Subcutaneous abdominal adipose tissue (tissue), 5 donors: ENCODE measurements at regions not wholly inside any gene's neighbourhood (a gene's known extent, or its start where the extent isn't known, plus 50 kb on each side); places are given as distances from the start of the nearest gene placed in this dataset.

Experiments used
- H3K27ac ChIP-seq: one replicate; pipeline ENCODE4 v1.7.0; 2013; ENCODE audit warnings: low read depth, mild to moderate bottlenecking, inconsistent platforms, low read length, moderate library complexity
- H3K27me3 ChIP-seq, 5 donors: one replicate each; pipeline ENCODE4 v1.7.0; 2013; ENCODE audit warnings: low read length in 5 of 5, inconsistent platforms in 1 of 5; ENCODE audit not compliant: control insufficient read depth in 5 of 5, insufficient read depth in 4 of 5
- H3K36me3 ChIP-seq, 5 donors: one replicate each; pipeline ENCODE4 v1.7.0; 2013; ENCODE audit warnings: low read length in 5 of 5; ENCODE audit not compliant: control insufficient read depth in 5 of 5, insufficient read depth in 5 of 5
- H3K4me1 ChIP-seq, 5 donors: one replicate each; pipeline ENCODE4 v1.7.0; 2013; ENCODE audit warnings: low read length in 5 of 5, mild to moderate bottlenecking in 3 of 5, moderate library complexity in 1 of 5; ENCODE audit not compliant: control insufficient read depth in 5 of 5, insufficient read depth in 5 of 5
- H3K4me3 ChIP-seq, 5 donors: one replicate each; pipeline ENCODE4 v1.7.0; 2013; ENCODE audit warnings: low read length in 5 of 5, low read depth in 1 of 5
- H3K9ac ChIP-seq, 5 donors: one replicate each; pipeline ENCODE4 v1.7.0; 2013; ENCODE audit warnings: low read length in 5 of 5, mild to moderate bottlenecking in 4 of 5, moderate library complexity in 3 of 5
- H3K9me3 ChIP-seq, 5 donors: one replicate each; pipeline ENCODE4 v1.7.0; 2013; ENCODE audit warnings: low read length in 5 of 5; ENCODE audit not compliant: control insufficient read depth in 5 of 5
- donor health status: healthy.
- donor health status: healthy.
- donor health status: healthy.
- donor health status: healthy.
- donor health status: healthy.

DNA sequence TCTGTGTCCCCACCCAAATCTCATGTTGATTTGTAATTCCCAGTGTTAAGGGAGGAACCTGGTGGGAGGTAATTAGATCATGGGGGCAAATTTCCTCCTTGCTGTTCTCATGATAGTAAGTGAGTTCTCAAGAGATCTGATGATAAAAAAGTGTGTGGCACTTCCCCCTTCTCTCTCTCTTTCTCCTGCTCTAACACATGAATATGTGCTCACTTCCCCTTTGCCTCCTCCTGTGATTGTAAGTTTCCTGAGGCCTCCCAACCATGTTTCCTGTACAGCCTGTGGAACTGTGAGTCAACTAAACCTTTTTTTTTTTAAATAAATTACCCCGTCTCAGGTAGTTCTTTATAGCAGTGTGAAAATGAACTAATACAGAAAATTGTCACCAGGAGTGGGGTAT is 380.0 kb downstream of the MEIS1 start:
- no peak overlapping the region for H3K27ac ChIP-seq
- no peak overlapping the region for H3K4me3 ChIP-seq
- H3K9me3 ChIP-seq: peaks cover 0 to 9% (median 3%) of the 10 kb centered on the region in 5 donors
- no peak overlapping the region for H3K9ac ChIP-seq
- no peaks in the 10 kb centered on the region for H3K4me1 ChIP-seq
- no peaks in the 10 kb centered on the region for H3K36me3 ChIP-seq
- H3K27me3 ChIP-seq: no peaks in the 10 kb centered on the region

DNA sequence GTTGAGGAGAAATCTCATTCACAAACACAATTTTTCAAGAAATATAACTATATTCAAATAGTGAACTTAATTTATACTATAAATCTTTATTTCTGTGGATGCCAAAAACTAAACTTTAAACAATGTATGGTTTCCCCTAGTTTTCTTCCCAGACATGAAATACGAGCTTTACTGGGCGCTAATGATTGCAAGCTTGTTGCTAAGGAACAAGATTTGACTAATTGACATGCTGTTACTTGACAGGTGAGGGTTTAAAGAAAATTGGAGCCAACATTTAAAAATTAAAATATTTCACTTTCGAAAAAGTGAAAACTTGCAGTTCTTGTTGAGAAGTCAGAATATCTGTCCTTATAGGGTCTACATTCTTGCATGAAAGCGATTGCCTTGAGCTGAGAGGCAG is 381.0 kb downstream of the MEIS1 start:
- no peak overlapping the region for H3K27ac ChIP-seq
- no peak overlapping the region for H3K4me3 ChIP-seq
- H3K4me1 ChIP-seq: no peaks in the 10 kb centered on the region
- H3K36me3 ChIP-seq: no peaks in the 10 kb centered on the region
- no peak overlapping the region for H3K9ac ChIP-seq
- H3K9me3 ChIP-seq: peaks cover 0 to 9% (median 4%) of the 10 kb centered on the region in 5 donors
- H3K27me3 ChIP-seq: no peaks in the 10 kb centered on the region

DNA sequence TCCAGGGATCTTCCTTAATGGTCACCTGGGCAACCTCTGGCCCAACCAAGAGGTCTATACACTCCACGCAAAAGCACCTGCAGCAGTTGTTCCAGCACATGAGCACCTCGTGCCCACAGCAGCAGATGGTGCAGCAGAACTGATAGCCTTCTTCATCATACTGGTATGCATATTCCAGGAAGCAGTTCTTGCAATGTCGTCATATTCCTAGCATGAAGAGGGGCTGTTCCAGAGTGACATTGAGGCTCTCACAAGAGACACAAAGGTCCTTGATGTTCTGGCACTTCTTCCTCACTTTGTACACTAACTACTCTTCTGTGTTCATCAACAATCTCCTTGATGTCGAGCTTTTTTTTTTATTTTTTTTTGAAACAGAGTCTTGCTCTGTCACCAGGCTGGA is 386.2 kb downstream of the MEIS1 start:
- no peak overlapping the region for H3K9ac ChIP-seq
- no peaks in the 10 kb centered on the region for H3K36me3 ChIP-seq
- H3K27ac ChIP-seq: no peak overlapping the region
- H3K4me1 ChIP-seq: no peaks in the 10 kb centered on the region
- peaks cover 0 to 9% (median 4%) of the 10 kb centered on the region in 5 donors for H3K9me3 ChIP-seq
- H3K4me3 ChIP-seq: no peak overlapping the region
- no peaks in the 10 kb centered on the region for H3K27me3 ChIP-seq

DNA sequence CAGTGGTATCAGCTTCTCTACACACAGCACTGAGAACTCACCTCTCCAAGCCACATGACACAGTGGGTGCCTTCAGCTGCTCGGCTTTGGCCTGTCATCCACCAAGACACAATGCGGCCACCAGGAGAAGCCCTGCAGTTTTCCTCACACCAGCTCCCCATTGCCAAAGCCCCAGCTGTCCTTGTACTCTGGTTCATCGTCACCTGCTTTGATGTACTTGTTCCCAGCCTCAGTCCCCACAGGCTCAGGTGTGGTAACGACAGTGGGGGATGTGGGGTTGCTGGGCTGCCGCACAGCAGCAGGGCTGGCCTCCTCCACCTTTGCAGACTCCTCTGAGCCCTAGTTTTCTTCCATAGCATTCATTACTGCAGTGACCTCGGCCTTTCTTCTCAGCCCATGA is 387.3 kb downstream of the MEIS1 start:
- Histone ChIP-seq H3K27me3 (no peaks in the 10 kb centered on the region), H3K36me3 (no peaks in the 10 kb centered on the region), H3K27ac (no peak overlapping the region), H3K4me3 (no peak overlapping the region), H3K9me3 (peaks cover 0 to 9% (median 4%) of the 10 kb centered on the region in 5 donors), H3K4me1 (no peaks in the 10 kb centered on the region), H3K9ac (no peak overlapping the region)

DNA sequence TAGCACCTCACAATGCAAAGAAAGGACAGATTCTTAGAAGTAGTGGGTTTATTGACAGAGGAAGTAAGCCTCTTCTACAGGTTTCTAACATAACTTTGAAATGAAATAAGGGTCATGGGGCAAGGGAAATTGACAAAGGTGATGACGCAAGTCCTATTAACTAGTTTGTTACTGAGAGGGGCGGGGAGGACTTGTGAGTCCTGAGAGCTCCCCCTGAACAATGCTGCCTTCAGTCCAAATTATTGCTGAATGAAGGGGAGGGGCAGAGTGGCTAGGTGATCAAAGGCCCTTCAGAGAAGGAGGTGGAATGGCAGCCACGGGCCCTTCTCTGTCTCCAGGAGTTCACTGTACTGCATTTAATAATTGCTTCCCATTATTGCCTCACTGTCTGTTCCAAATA is 390.0 kb downstream of the MEIS1 start:
- peaks cover 0 to 8% (median 0%) of the 10 kb centered on the region in 5 donors for H3K9me3 ChIP-seq
- H3K4me1 ChIP-seq: no peaks in the 10 kb centered on the region
- H3K9ac ChIP-seq: no peak overlapping the region
- H3K27ac ChIP-seq: no peak overlapping the region
- no peak overlapping the region for H3K4me3 ChIP-seq
- H3K36me3 ChIP-seq: no peaks in the 10 kb centered on the region
- H3K27me3 ChIP-seq: no peaks in the 10 kb centered on the region

DNA sequence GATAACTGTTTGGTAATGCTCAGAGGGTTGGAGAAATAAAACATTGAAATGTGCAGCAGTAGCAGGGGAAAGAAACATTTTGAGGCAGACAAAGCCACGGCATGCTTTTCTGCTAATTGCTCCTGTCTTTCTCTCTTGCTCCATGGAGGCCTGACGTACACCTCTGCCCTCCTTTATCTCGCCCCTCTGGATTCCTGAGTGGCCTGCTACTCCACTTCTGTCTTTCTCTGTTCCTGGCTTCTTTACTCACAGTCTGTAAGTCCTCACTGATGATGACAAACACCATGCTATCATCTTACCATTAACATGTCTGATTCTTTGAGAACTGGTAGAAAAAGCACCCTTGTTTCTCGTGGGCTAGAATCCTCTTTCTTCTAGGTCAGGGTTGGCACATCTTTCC is 392.9 kb downstream of the MEIS1 start:
- H3K4me1 ChIP-seq: no peaks in the 10 kb centered on the region
- no peak overlapping the region for H3K4me3 ChIP-seq
- no peaks in the 10 kb centered on the region for H3K36me3 ChIP-seq
- no peaks in the 10 kb centered on the region for H3K27me3 ChIP-seq
- no peak overlapping the region for H3K9ac ChIP-seq
- no peak overlapping the region for H3K27ac ChIP-seq
- no peaks in the 10 kb centered on the region for H3K9me3 ChIP-seq

DNA sequence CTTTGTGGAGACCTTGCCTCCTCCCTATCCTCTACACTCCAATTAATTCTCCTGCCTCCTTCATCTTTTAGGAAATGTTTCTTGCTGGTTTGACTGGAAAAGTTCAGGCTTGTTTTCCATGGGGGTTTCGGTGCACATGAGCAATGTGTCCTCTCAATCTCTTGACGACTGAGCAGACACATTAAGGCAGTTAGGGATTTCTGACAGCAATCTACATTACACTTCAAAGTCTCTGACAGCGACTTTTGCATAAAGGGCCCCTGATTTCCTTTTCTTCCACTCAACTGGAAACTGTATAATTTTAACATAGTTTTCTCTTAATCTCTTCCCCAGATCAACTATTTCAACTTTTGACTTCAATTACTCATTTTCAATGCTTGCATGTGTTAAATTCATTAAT is 394.0 kb downstream of the MEIS1 start:
- no peaks in the 10 kb centered on the region for H3K36me3 ChIP-seq
- H3K9me3 ChIP-seq: no peaks in the 10 kb centered on the region
- no peaks in the 10 kb centered on the region for H3K27me3 ChIP-seq
- no peak overlapping the region for H3K9ac ChIP-seq
- H3K27ac ChIP-seq: no peak overlapping the region
- no peak overlapping the region for H3K4me3 ChIP-seq
- no peaks in the 10 kb centered on the region for H3K4me1 ChIP-seq

DNA sequence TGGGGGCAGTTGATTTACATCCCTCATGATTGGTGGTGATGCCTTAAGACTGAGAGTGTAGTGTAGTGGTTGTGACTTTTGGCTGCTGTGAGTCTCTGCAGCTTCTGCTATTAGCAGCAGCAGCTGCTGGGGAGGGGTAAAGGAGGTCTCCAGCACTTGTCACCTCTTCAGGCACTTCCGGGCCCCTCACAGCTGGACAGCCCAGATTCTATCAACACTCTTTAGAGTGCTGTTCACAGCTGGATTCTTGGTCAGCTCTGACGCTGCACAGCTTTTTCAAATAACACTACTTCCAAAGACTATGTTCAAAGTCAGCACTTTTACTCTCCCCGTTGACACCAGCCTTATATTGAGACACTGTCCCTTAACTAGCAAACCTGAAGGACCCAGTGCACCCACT is 396.0 kb downstream of the MEIS1 start:
- no peak overlapping the region for H3K27ac ChIP-seq
- H3K4me1 ChIP-seq: no peaks in the 10 kb centered on the region

DNA sequence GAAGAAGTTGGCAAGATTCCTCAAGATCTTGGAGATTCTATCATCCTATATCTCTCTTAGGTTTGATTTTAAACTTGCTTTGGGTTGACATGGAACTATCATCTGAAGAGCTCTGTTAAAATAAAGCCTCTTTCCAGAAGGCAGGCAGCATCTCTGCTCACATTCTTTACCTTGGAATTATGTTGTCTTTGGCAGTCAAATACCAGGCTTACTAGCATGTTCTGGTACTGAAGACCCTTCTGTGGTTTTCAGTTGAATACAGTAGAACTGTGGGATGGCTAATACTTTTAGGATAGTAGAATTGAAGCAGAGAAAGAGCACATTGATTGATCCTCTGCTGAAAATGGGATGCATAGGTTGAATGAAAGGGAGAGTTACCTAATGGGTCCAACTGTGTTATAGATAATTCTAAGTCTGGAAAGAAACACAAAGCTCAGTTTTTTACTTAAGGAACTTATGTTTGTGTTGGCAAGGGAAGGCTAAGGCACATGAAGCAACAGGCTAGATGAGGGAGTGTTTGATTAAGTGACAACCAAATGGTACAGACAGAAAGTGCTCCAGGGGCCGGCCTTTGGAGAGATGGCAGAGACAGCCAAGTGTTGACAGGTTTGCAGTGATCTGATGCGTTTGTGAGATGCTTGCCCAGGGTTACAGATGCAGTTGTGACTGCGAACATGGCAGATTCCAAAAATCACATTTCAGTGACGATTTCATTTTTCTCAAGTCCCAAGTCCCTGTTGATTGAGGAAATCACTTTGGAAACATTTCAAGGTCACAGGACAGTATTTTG is 397.9 kb downstream of the MEIS1 start:
- H3K9ac ChIP-seq: no peak overlapping the region
- H3K36me3 ChIP-seq: no peaks in the 10 kb centered on the region
- no peaks in the 10 kb centered on the region for H3K27me3 ChIP-seq
- H3K27ac ChIP-seq: no peak overlapping the region
- no peaks in the 10 kb centered on the region for H3K9me3 ChIP-seq
- H3K4me3 ChIP-seq: no peak overlapping the region
- no peaks in the 10 kb centered on the region for H3K4me1 ChIP-seq

More for the DNA sequence above, 396.0 kb downstream of the MEIS1 start:
- H3K27me3 ChIP-seq: no peaks in the 10 kb centered on the region
- H3K9me3 ChIP-seq: no peaks in the 10 kb centered on the region
- no peak overlapping the region for H3K9ac ChIP-seq
- no peaks in the 10 kb centered on the region for H3K36me3 ChIP-seq
- no peak overlapping the region for H3K4me3 ChIP-seq

DNA sequence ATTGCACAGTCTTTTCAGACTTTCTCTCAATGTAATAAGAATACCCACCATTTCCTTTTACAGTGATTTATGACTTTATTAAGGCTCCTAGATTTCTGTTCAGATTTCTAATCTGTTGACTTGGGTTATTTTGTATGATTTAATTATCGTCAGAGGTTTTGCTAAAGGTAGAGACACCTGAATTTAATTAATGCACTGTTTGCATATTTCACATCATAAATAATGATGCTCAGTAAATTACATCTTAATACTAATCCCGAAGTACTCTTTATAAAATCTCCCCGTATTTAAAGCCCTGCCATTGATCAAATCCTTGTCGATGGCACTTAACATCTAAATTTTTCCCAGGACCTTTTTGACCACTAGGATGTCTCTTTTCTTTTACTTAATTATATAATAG is 399.9 kb downstream of the MEIS1 start:
- Histone ChIP-seq H3K27me3 (no peaks in the 10 kb centered on the region), H3K9me3 (no peaks in the 10 kb centered on the region), H3K27ac (no peak overlapping the region), H3K36me3 (no peaks in the 10 kb centered on the region), H3K9ac (no peak overlapping the region), H3K4me3 (no peak overlapping the region), H3K4me1 (peaks cover 0 to 2% (median 0%) of the 10 kb centered on the region in 5 donors)
